Brain microvascular endothelial cell (primary cell): ENCODE measurements at regions not wholly inside any gene's neighbourhood (a gene's known extent, or its start where the extent isn't known, plus 50 kb on each side); places are given as distances from the start of the nearest gene placed in this dataset.

Source experiments
- DNase-seq: peaks from one replicate; pipeline ENCODE4 v3.0.0-alpha.2; 2020
- H3K27ac ChIP-seq: fragments of 250-450 bp; sonication (Bioruptor Pico); 2 replicates; pipeline ENCODE4 v1.5.1; 2020; ENCODE audit warnings: mild to moderate bottlenecking, moderate library complexity
- H3K27me3 ChIP-seq: fragments of 250-450 bp; sonication (Bioruptor Pico); replicated peaks from 2 replicates; pipeline ENCODE4 v1.5.1; 2020; ENCODE audit warnings: mild to moderate bottlenecking
- H3K36me3 ChIP-seq: fragments of 250-450 bp; sonication (Bioruptor Pico); replicated peaks from 2 replicates; pipeline ENCODE4 v1.5.1; 2020; ENCODE audit warnings: mild to moderate bottlenecking
- H3K4me3 ChIP-seq: 2 replicates; pipeline ENCODE4 v1.5.1; 2011; ENCODE audit warnings: low read depth, mild to moderate bottlenecking, control low read depth, low read length, moderate library complexity
- CTCF ChIP-seq: IDR thresholded peaks from 2 replicates; pipeline ENCODE4 v1.5.1; 2011; ENCODE audit warnings: low read depth, mild to moderate bottlenecking, moderate library complexity, low read length, control low read depth, inconsistent platforms; ENCODE audit errors: missing control alignments
- in situ Hi-C: cut with HindIII; loops from 2 replicates; pipeline ENCODE4 v1.10.0; 2017; ENCODE audit warnings: low sequenced_read_pairs, low pct_ligation_motif_present

- TF ChIP-seq CTCF: no peak
- no peak for DNase-seq
- in situ Hi-C loops: no loop called here
- Histone ChIP-seq H3K4me3 (no peak overlapping the region), H3K36me3 (no peaks in the 10 kb centered on the region), H3K27ac (no peak overlapping the region), H3K27me3 (no peaks in the 10 kb centered on the region)
Measured at GRCh38 chr1:106954661-106955229, 101.7 kb upstream of the PRMT6 start.

- in situ Hi-C loops: no loop called here
Measured at GRCh38 chr1:106956721-106957120, 99.8 kb upstream of the PRMT6 start.

GRCh38 chr1:106957795-106958194, 98.7 kb upstream of the PRMT6 start:
- Histone ChIP-seq H3K4me3 (no peak overlapping the region), H3K27ac (no peak overlapping the region), H3K36me3 (no peaks in the 10 kb centered on the region), H3K27me3 (no peaks in the 10 kb centered on the region)
- in situ Hi-C loops: no loop called here
- TF ChIP-seq CTCF: no peak
- DNase-seq: no peak

More at GRCh38 chr1:106956721-106957120, 99.8 kb upstream of the PRMT6 start:
- Histone ChIP-seq H3K4me3 (no peak overlapping the region), H3K36me3 (no peaks in the 10 kb centered on the region), H3K27me3 (no peaks in the 10 kb centered on the region), H3K27ac (no peak overlapping the region)
- no peak for TF ChIP-seq CTCF
- DNase-seq: no peak

- no peak for TF ChIP-seq CTCF
- Histone ChIP-seq H3K4me3 (no peak overlapping the region), H3K36me3 (no peaks in the 10 kb centered on the region), H3K27ac (no peak overlapping the region), H3K27me3 (no peaks in the 10 kb centered on the region)
- DNase-seq: no peak
- in situ Hi-C loops: no loop called here
Measured at GRCh38 chr1:106960412-106960811, 96.1 kb upstream of the PRMT6 start.

- no peaks in the 10 kb centered on the region for H3K36me3 ChIP-seq
- H3K4me3 ChIP-seq: no peak overlapping the region
- H3K27ac ChIP-seq: no peak overlapping the region
- no peaks in the 10 kb centered on the region for H3K27me3 ChIP-seq
- in situ Hi-C loops: no loop called here
- DNase-seq: no peak
- TF ChIP-seq CTCF: no peak
Measured at GRCh38 chr1:106961646-106962045, 94.8 kb upstream of the PRMT6 start.

GRCh38 chr1:106962591-106962990, 93.9 kb upstream of the PRMT6 start:
- in situ Hi-C loops: no loop called here
- TF ChIP-seq CTCF: no peak
- no peaks in the 10 kb centered on the region for H3K27me3 ChIP-seq
- H3K4me3 ChIP-seq: no peak overlapping the region
- no peaks in the 10 kb centered on the region for H3K36me3 ChIP-seq
- no peak for DNase-seq
- H3K27ac ChIP-seq: no peak overlapping the region
